Ureter (tissue), 1 donor: ENCODE measurements at regions not wholly inside any gene's neighbourhood (a gene's known extent, or its start where the extent isn't known, plus 50 kb on each side); places are given as distances from the start of the nearest gene placed in this dataset.
A peak's percentile ranks its signal among the peaks of the same experiment; 100 is the strongest.

ENCODE experiments used
- DNase-seq: peaks from one replicate; pipeline ENCODE4 v3.0.0-alpha.2; 2020; ENCODE audit warnings: low spot score
- donor health status: DM: yes; HTN: yes; CAD: no.

- no peak for DNase-seq
Observed at GRCh38 chr20:50313522-50313820, 122.8 kb downstream of the CEBPB start.

DNA sequence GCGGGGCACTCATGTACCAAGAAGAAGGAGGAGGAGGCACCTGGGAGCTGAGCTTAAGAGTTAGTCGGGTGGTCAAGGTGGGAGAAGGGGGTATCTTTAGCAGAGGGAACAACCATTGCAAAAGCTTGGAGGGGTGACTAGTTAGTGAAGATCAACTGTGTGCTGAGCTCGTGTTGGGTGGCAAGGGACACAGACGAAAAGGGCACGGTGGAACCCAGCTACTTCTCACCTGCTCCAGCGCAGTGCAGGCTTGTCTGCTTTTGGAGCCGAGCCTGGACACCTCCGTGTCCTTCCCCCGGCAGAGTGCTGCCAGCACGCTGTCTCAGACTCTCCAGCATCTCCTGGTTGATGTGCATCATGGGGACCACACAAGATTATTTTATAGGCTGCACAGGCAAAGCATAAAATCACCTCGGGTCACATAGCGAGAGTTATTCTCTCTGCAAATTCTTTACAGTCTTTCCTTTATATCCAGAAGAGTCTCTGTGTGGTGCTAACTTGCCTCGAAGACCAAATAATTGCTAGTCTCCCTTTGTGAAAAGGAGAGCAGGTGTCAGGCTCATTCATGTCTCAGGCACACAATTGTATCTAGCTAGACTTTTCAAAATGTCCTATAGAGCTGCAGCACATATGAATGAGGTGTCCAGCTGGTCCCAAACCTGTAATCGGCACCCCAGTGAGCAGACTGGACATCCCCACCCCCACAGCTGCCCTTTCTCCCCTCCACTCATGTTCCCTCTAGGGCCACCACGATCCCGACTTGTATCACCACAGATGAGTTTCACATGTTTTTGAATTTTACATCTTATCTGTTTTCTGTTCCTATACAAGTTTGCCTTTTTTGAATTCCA, 123.4 kb downstream of the CEBPB start:
- DNase-seq = no peak

GRCh38 chr20:50314678-50315335, 124.2 kb downstream of the CEBPB start:
- no peak for DNase-seq

DNA sequence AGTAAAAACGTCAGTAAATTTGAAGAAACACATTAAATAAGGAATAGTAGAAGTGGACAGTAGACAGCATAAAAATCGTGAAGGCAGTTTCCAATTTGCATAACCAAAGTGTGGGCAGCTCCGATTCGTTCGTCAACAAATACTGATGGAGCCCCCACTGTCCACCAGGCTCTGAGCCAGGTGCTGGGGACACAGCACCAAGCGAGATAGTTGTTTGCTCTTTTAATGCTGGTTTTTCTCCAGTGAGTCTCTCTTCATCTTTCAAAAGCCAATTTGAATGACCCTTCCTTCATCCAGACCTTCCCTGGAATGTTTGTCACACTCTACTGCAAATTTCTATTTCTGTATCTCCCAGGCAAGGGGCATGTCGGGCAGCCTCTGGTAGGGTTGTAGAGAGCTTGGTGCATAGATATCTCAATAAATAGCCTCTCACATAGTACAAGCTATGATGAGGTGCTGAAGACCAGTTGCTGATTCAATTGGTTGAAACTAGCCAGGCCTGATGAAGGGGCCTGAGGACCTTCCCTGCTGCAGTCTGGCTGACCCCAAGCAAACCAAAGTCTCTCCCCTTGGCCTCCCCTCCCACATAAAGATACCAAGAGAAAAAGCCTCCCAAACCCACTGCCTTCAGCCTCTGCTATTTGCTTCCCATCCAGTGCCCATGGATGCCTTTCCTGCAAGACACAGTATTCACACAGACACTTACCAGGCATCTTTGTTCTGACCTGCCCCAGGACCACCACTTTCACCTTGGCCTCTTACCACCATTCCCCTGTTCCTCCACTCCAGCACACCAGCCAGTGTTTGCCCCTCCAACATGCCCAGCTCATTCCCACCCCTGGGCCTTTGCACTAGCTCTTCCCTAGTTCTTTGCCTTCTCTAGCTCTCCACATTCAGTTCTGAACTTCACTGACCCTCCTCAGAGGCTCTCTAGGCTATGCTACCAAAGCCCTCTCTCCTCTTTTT, 125.2 kb downstream of the CEBPB start:
- no peak for DNase-seq

- no peak for DNase-seq
Observed at GRCh38 chr20:50317116-50317515, 126.5 kb downstream of the CEBPB start.

DNA sequence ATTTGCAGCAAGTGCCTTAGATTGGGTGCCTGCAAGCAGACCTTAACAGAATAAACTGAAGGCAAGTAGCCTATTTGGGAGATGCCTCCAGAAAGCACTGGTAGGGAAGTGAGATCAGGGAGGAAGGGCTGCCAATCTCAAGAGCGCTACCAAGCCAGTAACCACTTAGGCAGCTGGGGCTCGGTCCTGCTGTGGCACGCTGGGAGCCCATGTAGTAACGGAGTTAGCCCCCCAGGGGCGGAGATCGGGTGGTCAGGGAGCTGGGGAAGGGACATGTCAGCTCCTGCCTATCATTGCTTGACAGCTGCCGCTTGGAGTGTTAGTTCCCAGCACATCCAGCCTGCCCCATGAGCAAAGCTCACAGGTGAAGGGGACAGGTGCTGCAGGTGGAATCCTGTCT, 127.0 kb downstream of the CEBPB start:
- DNase-seq = no peak

DNA sequence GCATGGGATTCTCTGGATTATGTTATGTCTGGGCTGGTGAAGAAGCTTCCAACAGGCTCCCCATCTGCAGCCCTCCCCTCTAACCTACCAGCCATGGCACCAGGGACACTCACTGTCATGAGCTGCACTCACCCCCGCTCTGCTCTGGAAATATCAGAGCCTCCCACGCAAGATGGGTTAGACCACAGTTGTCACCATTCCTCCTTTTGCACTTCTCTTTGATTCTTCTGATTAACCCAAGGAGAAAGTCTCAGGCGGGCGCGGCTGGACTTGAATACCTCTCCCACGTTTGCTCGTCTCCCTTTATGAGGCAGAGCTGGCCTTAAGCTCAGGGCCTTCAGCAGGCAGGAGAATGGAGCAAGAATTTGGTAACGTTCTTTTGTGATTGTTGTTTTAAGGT, 128.1 kb downstream of the CEBPB start:
- DNase-seq = no peak

GRCh38 chr20:50320005-50320900, 129.6 kb downstream of the CEBPB start:
- no peak for DNase-seq

DNA sequence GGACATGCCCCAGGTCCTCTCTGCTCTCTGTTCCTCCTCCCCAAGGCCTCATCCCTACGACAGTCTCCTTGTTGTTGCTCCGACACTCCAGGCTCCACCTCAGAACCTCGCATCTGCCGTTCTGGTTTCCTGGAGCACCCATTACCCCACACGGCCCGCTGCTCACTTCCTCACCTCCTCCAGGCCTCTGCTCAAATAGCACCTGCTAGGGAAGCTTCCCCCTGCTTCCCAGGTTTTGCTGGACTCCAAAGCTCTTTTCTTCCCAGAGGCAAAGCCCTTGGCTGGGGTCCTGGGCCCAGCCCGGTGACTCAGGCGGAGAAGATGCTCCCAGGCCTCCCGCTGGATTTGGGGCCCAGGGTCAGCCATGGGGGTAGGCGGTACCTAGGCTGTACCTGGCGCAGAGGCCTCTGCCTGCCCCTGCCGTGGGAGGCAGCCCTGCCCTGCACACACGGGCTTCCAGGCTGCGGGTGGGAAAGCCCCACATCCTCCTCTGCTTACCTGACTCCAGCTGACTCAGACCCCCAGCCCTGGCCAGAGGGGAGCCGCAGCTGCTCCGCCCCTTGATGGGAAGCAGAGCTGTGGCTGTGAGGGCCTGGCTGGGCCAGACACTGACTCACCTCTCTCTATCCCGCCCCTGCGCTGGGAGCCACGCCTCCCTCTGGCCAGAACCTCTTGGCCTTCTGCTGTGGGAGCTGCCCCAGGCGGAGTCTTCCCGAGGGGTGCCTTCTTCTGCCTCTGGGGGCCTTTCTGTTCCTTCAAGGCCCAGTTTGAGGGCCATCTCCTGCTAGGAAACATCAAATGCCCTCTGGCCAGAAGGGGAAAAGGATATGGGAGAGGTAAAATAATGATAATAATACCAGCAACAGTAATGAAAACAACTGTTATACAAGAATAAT, 130.5 kb downstream of the CEBPB start:
- peak; percentile 88 for DNase-seq

DNA sequence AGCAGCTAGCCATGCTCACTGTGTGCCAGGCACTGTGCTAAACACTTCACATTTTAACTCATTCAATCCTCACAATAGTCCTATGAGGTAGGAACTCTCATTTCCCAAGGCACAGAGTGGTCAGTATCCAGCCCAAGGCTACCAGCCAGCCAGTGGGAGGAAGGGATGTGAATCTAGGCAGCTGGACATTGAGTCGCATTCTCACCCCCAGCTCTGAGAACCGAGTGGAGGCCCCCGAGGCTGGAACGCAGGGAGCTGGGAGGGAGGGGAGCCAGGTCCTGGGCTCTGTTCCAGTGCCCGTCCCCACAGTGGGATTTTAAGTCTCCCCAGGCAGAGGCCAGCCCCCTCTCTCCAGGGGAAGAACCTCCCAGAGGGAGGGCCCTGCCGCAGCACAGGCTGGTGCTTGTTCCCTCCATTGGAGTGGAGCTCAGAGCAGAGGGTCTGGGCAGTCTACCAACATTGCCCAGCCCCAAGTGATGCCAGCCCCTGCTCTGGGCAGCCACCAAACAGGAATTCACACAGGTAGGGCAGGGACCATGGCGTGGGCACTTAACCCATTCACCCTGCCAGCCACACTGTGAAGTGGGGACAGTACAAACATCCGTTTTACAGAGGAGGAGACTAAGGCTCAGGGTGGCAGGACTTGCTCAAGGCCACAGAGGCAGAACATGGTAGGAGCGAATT, 131.3 kb downstream of the CEBPB start:
- DNase-seq = no peak

DNA sequence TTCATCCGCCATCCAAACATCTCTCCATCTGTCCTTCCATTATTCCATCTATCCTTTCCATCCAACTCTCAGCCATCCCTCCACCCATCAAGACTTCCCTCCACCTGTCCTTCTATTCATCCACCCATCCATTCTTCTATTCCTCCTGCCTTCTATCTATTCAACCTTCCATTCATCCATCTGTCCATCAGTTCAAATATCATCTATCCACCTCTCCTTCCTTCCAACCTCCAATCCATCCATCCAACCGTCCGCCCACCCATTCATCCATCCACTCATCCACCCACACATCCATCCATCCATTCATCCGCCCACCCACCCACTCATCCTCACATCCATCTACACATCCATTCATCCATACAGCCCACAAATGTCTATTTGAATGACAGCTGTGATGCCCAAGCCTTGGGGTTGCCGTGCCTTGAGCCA, 132.1 kb downstream of the CEBPB start:
- DNase-seq = no peak

DNA sequence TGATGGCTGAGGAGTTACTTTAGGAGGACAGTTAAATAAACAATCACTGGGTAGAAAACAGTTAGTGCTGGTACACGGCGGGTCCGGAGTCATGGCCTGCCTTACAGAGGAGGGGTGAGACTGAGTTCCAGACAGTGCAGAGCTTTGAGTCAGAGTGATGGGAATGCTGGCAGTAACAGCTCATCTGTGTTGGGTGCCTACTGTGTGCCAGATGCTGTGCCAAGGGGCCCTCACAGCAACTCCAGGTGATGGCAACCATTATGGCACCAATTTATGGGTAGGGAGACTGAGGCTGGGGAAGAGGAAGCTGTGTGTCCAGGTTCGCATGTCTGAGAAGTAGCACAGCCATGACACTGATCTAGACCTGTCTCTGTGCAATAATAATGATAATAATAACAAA, 132.6 kb downstream of the CEBPB start:
- no peak for DNase-seq

- DNase-seq = no peak
Observed at GRCh38 chr20:50323777-50324775, 133.4 kb downstream of the CEBPB start.

GRCh38 chr20:50325215-50325614, 134.6 kb downstream of the CEBPB start:
- no peak for DNase-seq

- no peak for DNase-seq
Observed at GRCh38 chr20:50325651-50326050, 135.0 kb downstream of the CEBPB start.

- DNase-seq = no peak
Observed at GRCh38 chr20:50327666-50328065, 137.0 kb downstream of the CEBPB start.

- DNase-seq = no peak
Observed at GRCh38 chr20:50328222-50328979, 137.8 kb downstream of the CEBPB start.
